ENCODE measurements at regions not wholly inside any gene's neighbourhood (a gene's known extent, or its start where the extent isn't known, plus 50 kb on each side); places are given as distances from the start of the nearest gene placed in this dataset.

DNA sequence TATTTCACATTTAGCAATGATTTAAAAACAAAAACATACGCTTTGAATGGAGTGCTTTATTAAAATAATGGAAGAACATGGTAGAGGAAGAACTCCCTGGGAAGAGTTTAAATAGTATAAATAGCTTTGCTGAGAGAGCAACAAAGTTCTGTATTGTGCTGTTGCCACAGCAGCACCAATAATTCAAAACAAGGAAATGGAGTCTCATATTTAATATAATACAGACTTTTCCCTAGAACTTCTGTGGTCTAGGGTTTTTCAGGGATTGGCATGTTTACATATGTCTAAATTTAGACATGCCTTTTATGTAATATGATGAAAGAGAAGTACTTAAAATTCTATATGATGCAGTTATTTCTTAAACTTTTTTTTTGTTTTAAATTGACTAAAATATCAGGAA is 217.2 kb upstream of the HDAC9 start:
- intact Hi-C loops (cut with DNase I), result no loop called here
- Histone ChIP-seq H3K4me3 (no peak overlapping the region), H3K4me1 (no peaks in the 10 kb centered on the region), H3K27me3 (no peaks in the 10 kb centered on the region), H3K36me3 (no peaks in the 10 kb centered on the region), H3K27ac (no peak overlapping the region), H3K9me3 (no peaks in the 10 kb centered on the region)
- ATAC-seq (no peak), DNase-seq (no peak), FAIRE-seq (no peak)
- TF ChIP-seq, protein P1, sequence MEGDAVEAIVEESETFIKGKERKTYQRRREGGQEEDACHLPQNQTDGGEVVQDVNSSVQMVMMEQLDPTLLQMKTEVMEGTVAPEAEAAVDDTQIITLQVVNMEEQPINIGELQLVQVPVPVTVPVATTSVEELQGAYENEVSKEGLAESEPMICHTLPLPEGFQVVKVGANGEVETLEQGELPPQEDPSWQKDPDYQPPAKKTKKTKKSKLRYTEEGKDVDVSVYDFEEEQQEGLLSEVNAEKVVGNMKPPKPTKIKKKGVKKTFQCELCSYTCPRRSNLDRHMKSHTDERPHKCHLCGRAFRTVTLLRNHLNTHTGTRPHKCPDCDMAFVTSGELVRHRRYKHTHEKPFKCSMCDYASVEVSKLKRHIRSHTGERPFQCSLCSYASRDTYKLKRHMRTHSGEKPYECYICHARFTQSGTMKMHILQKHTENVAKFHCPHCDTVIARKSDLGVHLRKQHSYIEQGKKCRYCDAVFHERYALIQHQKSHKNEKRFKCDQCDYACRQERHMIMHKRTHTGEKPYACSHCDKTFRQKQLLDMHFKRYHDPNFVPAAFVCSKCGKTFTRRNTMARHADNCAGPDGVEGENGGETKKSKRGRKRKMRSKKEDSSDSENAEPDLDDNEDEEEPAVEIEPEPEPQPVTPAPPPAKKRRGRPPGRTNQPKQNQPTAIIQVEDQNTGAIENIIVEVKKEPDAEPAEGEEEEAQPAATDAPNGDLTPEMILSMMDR (IDR thresholded peaks at IDR 0.05), result no peak
- 32 to 66% methylated on average over 1 of the region's 1 CpG for WGBS, 2 donors

DNA sequence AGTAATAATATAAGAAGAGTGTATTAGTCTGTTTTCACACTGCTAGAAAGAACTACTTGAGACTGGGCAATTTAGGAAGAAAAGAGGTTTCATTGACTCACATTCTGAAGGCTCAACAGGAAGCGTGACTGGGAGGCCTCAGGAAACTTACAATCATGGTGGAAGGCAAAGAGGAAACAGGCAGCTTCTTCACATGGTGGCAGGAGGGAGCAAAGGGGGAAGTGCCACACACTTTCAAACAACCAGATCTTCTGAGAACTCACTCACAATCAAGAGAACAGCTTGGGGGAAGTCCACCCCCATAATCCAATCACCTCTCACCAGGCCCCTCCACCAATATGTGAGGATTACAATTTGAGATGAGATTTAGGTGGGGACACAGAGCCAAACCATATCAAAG is 212.5 kb upstream of the HDAC9 start:
- no peak for FAIRE-seq
- no peaks in the 10 kb centered on the region for H3K9me3 ChIP-seq
- no peaks in the 10 kb centered on the region for H3K27me3 ChIP-seq
- H3K4me1 ChIP-seq, result no peaks in the 10 kb centered on the region
- no peak overlapping the region for H3K4me3 ChIP-seq
- no peak for ATAC-seq
- TF ChIP-seq, protein P1 (IDR thresholded peaks at IDR 0.05), result no peak
- intact Hi-C loops (cut with DNase I), result no loop called here
- no peak for DNase-seq
- no peak overlapping the region for H3K27ac ChIP-seq
- no peaks in the 10 kb centered on the region for H3K36me3 ChIP-seq
- WGBS, 2 donors, result 0 to 5% methylated on average over 1 of the region's 1 CpG

DNA sequence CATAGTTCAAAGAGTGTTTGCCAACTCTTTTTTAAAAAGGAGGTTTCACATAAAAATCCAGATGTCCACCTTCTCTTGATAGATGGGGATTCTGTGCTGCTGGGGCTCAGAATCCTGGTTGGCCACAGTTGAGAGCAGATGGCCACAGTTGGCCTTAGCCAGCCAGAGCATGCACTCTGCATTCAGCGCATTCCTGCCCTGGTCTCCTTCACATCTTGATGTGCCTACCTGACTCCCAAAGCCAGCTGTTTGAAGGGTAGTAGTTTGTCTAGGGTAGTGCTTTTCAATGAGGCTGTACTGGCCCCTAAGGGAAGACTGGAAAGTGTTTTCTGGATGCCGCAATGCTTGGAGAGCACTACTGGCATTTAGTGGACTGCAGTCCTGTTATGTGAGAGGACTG is 208.1 kb upstream of the HDAC9 start:
- peaks cover 0 to 5% (median 0%) of the 10 kb centered on the region in 3 donors for H3K4me1 ChIP-seq
- FAIRE-seq, result no peak
- H3K27me3 ChIP-seq, result no peaks in the 10 kb centered on the region
- no peaks in the 10 kb centered on the region for H3K36me3 ChIP-seq
- intact Hi-C loops (cut with DNase I), result no loop called here
- TF ChIP-seq, protein P1 (IDR thresholded peaks at IDR 0.05), result no peak
- DNase-seq, result no peak
- no peak overlapping the region for H3K4me3 ChIP-seq
- ATAC-seq, result no peak
- H3K9me3 ChIP-seq, result no peaks in the 10 kb centered on the region
- 93 to 96% methylated on average over 2 of the region's 2 CpGs for WGBS, 2 donors
- H3K27ac ChIP-seq, result no peak overlapping the region

DNA sequence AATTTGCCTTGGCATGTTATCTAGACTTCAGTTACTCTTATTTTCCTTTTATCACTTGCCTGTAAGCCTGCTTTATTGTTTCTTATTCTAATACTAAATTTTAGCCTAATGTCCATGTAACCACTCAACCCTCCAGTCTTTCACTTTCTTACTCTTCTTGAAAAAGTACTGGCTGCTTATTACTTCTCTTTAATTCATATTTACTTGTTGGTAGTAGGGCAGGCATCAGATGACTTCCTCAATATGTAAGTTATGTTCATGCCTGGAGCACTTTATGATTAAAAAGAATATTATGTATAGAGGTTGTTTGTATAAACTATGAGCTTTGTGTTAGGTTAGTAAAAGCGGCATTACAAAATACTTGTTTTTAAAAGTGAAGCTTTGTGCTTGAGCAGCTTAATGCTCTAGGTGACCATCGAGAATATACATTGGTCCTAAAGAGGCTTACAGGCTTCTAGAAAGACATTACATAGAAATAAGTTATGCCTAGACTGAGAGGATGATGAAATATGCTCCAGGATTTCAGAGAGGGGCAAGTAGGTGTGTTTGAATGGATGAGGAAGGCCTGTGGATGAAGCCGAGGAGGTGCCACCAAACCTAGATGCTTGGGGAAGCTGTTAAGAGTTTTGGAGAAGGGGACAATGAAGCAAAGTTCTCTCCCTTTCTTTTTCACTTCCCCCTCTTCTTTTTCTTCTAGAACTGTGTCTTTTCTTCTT is 207.1 kb upstream of the HDAC9 start:
- FAIRE-seq (no peak), ATAC-seq (no peak)
- TF ChIP-seq, protein P1 (IDR thresholded peaks at IDR 0.05), result no peak

DNA sequence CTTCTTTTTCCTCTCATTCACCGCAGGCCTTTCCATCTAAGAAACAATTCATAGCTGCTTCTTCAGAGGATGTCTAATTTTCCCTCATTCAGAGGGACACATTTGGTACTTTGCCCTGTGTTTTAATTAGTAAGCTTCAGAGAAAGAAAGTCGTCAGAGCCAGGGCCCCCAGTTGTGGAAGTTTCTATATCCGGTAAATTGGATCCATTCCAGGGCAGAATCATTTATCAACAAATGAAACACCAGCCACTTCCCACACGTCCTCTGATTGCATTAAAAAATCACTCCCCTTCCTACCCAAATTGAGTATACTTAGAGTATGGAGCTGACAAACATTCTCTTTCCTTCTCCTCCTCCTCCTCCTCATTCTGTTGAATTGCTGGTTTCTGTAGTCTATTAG is 205.8 kb upstream of the HDAC9 start:
- Histone ChIP-seq H3K4me1 (peaks cover 0 to 5% (median 0%) of the 10 kb centered on the region in 3 donors), H3K4me3 (no peak overlapping the region), H3K27ac (no peak overlapping the region), H3K27me3 (no peaks in the 10 kb centered on the region), H3K9me3 (no peaks in the 10 kb centered on the region), H3K36me3 (no peaks in the 10 kb centered on the region)
- DNase-seq, result no peak
- FAIRE-seq, result no peak
- 23% methylated on average over 4 of the region's 4 CpGs for WGBS, 2 donors
- TF ChIP-seq, protein P1 (IDR thresholded peaks at IDR 0.05), result no peak
- intact Hi-C loops (cut with DNase I), result no loop called here
- ATAC-seq, result no peak

More for the DNA sequence above, 207.1 kb upstream of the HDAC9 start:
- no peaks in the 10 kb centered on the region for H3K9me3 ChIP-seq
- no peak overlapping the region for H3K4me3 ChIP-seq
- intact Hi-C loops (cut with DNase I), result no loop called here
- no peak overlapping the region for H3K27ac ChIP-seq
- H3K36me3 ChIP-seq, result no peaks in the 10 kb centered on the region
- WGBS, 2 donors, result 90 to 93% methylated on average over 3 of the region's 3 CpGs
- no peaks in the 10 kb centered on the region for H3K27me3 ChIP-seq
- H3K4me1 ChIP-seq, result peaks cover 0 to 5% (median 0%) of the 10 kb centered on the region in 3 donors
- DNase-seq, result no peak

All from pancreas (tissue), 10 donors.